Kidney epithelial cell (primary cell): ENCODE measurements at regions not wholly inside any gene's neighbourhood (a gene's known extent, or its start where the extent isn't known, plus 50 kb on each side); places are given as distances from the start of the nearest gene placed in this dataset.

Experiments used
- DNase-seq: peaks from one replicate; pipeline ENCODE4 v3.0.0-alpha.2; 2010; ENCODE audit warnings: low read depth
- H3K27me3 ChIP-seq: 2 replicates; pipeline ENCODE4 v1.6.0; 2011; ENCODE audit warnings: low read length; ENCODE audit not compliant: control insufficient read depth, insufficient read depth
- H3K36me3 ChIP-seq: 2 replicates; pipeline ENCODE4 v1.5.1; 2011; ENCODE audit warnings: low read length; ENCODE audit not compliant: control insufficient read depth, insufficient read depth
- H3K4me3 ChIP-seq: 2 replicates; pipeline ENCODE4 v1.5.1; 2011; ENCODE audit warnings: low read depth, mild to moderate bottlenecking, control low read depth, low read length
- TF ChIP-seq, protein P1 (sequence below): IDR thresholded peaks from 2 replicates; pipeline ENCODE4 v1.5.1; 2011; ENCODE audit warnings: mild to moderate bottlenecking, moderate library complexity, low read length, control low read depth, inconsistent platforms; ENCODE audit not compliant: insufficient read depth, poor library complexity, severe bottlenecking

DNA sequence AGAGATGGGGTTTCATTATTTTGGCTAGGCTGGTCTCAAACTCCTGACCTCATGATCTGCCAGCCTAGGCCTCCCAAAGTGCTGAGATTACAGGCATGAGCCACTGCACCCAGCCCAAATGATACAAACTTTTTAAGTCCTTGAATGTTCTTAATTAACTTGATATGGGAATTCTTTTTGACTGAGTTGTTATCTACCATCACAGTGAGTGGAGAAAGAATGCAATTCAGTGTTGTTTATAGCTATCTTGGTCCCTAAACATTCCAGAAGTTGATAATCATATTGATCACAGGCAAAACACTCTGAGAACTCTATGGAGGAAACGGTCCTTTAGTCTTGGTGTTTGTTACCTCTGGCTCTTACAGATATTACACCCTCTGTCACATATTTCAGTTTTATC is 1072.5 kb downstream of the SUCLG1 start:
- TF ChIP-seq, protein P1, sequence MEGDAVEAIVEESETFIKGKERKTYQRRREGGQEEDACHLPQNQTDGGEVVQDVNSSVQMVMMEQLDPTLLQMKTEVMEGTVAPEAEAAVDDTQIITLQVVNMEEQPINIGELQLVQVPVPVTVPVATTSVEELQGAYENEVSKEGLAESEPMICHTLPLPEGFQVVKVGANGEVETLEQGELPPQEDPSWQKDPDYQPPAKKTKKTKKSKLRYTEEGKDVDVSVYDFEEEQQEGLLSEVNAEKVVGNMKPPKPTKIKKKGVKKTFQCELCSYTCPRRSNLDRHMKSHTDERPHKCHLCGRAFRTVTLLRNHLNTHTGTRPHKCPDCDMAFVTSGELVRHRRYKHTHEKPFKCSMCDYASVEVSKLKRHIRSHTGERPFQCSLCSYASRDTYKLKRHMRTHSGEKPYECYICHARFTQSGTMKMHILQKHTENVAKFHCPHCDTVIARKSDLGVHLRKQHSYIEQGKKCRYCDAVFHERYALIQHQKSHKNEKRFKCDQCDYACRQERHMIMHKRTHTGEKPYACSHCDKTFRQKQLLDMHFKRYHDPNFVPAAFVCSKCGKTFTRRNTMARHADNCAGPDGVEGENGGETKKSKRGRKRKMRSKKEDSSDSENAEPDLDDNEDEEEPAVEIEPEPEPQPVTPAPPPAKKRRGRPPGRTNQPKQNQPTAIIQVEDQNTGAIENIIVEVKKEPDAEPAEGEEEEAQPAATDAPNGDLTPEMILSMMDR: no peak
- Histone ChIP-seq H3K27me3 (no peaks in the 10 kb centered on the region), H3K36me3 (no peaks in the 10 kb centered on the region), H3K4me3 (no peak overlapping the region)
- DNase-seq: no peak

DNA sequence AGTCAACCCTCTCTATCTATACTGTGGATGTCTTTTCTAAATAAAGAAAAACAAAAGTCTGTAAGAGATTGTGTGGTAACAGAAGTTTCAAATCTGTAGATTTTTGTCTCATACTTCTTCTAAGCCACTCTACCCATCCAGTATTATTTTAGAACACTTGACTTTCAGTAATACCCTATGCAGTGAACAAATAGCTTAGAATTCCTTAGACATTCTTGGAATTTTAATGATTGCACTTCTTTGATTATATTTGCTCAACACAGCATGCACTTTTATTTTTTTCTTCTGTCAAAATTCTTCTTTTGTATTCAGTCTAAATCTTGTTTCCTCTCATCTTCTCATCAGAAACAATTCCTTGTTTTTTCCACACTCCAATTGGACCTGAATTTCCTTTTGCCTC is 1080.2 kb downstream of the SUCLG1 start:
- H3K4me3 ChIP-seq: no peak overlapping the region
- TF ChIP-seq, protein P1: no peak
- H3K27me3 ChIP-seq: no peaks in the 10 kb centered on the region
- no peaks in the 10 kb centered on the region for H3K36me3 ChIP-seq
- DNase-seq: no peak

DNA sequence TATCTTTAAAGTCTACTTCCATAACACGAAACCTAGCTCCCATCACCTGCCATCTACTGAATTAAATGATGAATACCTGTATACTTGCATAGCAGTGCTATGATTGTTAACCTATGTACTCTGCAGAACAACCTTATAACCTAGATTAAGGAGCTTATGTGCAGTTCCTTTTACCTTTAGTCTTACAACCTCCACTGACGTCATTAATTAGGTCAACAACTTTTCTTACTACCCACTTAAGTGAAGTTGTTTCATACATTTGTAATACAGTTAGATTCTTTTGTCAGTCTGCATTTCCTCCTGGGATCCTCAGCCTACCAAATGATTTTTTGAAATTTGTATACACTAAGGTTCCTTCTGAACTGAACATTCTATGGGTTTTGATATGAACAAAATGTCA is 1082.3 kb downstream of the SUCLG1 start:
- Histone ChIP-seq H3K36me3 (no peaks in the 10 kb centered on the region), H3K27me3 (no peaks in the 10 kb centered on the region), H3K4me3 (no peak overlapping the region)
- no peak for DNase-seq
- TF ChIP-seq, protein P1: no peak

DNA sequence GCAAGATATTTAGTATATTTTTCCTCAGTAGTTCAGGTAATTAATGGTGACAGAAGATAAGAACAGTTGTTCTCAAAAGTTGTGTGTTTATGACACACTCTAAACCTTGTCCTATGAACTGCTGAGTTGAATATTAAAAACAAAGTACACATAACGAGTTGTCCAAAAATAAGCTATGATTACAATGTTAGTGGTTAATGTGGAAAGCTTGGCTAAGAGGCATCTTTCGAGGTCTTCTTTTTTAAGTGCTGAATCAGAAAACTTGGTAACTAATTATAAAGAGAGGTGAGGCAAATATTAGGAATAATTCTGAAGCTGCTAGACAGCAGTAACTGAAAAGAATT is 1088.7 kb downstream of the SUCLG1 start:
- DNase-seq: no peak
- Histone ChIP-seq H3K4me3 (no peak overlapping the region), H3K27me3 (no peaks in the 10 kb centered on the region)

DNA sequence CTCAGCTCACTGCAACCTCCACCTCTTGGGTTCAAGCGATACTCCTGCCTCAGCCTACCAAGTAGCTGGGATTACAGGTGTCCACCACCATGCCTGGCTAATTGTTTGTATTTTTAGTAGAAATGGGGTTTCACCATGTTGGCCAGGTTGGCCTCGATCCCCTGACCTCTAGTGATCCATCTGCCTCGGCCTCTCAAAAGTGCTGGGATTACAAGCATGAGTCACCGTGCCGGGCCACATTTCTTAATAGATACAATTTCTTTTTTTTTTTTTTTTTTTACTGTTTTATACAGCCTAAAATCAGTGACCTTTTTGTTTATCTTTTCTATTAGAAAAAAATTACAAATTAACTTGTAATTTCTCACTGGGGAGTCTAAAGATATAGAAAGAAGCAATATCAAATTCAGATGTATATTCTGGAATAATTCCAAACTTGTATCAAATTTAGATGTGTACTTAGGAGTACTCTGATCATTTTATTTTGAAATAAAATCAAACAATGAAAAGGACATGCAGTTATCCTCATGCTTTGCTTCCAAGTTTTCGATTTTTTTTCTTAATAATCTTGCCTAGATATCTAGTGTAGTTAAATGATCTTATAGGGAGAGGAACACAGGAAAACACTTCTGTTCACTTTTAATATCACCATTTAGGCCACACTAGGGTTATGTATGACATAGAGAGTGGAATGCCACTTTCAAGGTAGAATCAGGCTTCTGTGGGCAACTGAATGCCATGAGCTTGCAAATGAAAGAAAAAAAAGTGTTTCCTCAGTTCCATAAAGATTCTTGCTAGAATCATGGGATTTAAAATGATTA is 1089.3 kb downstream of the SUCLG1 start:
- Histone ChIP-seq H3K4me3 (no peak overlapping the region), H3K36me3 (no peaks in the 10 kb centered on the region), H3K27me3 (no peaks in the 10 kb centered on the region)
- DNase-seq: no peak
- TF ChIP-seq, protein P1: no peak

More for the DNA sequence above, 1088.7 kb downstream of the SUCLG1 start:
- no peaks in the 10 kb centered on the region for H3K36me3 ChIP-seq
- TF ChIP-seq, protein P1: no peak

DNA sequence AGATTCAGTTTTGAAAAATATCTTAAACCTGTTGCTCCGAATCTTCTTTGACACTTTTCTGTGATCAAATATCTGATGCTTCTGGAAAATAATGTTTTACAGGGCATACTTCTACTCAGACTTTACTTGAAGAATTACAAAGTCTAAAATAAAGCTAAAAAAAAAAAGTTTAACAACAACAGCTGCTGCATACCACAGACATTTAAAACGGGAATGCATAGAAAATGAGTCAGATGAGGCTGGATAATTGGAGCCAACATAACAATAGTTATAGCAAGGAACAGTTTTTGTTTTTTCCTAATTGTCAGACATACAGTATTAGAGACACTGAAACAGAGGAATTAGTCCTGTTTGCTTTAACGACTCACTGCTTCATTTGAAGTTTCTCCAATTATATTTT is 1090.2 kb downstream of the SUCLG1 start:
- H3K36me3 ChIP-seq: no peaks in the 10 kb centered on the region
- no peaks in the 10 kb centered on the region for H3K27me3 ChIP-seq
- H3K4me3 ChIP-seq: no peak overlapping the region
- DNase-seq: no peak
- TF ChIP-seq, protein P1: no peak
